H4 (cell line): ENCODE measurements at regions not wholly inside any gene's neighbourhood (a gene's known extent, or its start where the extent isn't known, plus 50 kb on each side); places are given as distances from the start of the nearest gene placed in this dataset.
A peak's percentile ranks its signal among the peaks of the same experiment; 100 is the strongest.

ENCODE experiments used
- DNase-seq: peaks from one replicate; pipeline ENCODE4 v3.0.0-alpha.2; 2015; ENCODE audit warnings: low spot score

DNA sequence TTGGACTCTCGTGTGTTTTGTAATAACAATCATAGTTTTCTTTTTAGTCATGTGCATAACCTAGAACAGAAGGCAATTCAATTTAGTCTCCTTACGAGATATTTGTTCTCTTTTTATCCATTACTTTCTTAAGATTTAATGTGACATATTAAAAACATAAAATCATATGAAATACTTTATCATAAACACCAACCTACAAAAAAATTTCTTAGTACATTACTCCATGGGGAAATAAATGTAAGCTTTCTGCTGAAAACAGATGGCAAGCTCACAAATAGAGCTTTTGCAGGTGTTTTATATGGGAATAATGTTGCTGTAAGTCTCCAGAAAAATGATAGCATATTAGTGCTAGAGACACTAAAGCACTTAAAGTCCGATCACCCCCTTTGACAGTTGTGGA, 1035.2 kb upstream of the ARRDC3 start:
- DNase-seq = no peak

GRCh38 chr5:92409134-92409533, 1026.0 kb upstream of the ARRDC3 start:
- no peak for DNase-seq

- DNase-seq = no peak
These were observed 1020.0 kb upstream of the ARRDC3 start for GRCh38 chr5:92402956-92403702.

- no peak for DNase-seq
These were observed 1018.9 kb upstream of the ARRDC3 start for GRCh38 chr5:92402045-92402444.

GRCh38 chr5:92401492-92401891, 1018.4 kb upstream of the ARRDC3 start:
- DNase-seq = no peak

DNA sequence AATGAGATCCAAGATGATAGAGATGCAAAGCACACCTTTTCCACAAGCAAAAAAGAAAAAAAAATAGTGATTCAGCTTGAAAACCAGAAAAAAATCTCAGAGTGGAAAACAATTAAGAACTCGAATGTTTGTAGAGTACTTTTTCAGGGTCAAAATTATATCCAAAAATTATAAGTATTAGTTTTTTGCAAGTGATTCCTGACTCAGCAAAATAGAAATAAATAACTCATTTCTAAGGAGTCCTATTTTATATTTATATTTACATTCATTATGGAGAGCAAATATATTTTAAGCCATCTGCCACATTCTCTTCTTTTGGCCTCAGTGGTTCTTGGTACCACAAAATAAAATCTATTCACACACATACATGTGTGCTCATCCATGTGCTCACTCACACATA, 1011.8 kb upstream of the ARRDC3 start:
- no peak for DNase-seq

DNA sequence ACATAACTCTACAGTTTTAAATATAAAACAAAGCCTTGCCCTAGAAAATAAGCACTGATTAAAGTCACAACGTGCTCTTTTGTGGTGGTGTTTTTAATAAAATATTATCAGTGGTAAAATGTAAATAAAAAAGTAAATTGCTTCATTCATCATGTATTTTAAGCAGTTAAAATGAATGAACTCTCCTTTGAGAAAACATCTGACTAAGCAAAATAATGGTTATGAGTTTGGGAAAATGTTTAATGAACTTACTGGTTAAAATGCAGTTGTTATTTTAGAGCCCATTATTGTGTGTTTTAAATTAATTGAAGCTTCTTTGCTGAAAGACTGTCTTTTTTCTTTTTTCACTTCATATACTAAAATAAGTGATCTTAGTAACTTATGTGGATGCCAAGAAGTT, 1007.5 kb upstream of the ARRDC3 start:
- no peak for DNase-seq

DNA sequence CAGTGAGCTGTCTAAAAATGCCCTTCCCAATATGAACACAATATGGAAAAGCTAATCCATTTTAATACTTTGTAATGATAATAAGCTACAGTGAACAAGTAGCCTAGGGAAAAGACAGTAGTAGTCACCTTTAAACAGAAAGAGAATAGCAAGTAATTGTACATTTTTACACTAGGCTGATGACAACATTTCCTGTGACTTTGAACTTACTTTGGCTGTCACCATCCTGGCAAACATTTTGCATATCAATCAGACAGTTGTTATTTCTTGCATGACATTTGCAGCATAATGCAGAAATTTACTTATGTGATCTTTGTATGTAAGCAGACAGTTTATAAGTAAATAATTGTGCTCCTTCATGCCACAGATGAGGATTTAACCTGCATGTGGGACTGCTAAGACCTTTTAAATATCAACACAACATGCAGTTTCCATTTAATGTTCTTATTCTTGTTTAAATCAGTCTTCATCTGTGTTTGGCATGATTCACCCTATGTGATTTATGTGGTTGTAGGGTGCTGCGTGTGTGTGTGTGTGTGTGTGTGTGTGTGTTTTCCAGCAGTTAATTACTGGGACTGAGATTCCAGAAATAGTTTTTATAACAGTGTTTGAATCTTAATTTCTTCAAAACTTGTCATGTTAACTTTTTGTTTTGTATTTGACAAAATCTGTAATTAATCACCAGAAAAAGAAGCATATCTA, 997.1 kb upstream of the ARRDC3 start:
- DNase-seq = no peak

- no peak for DNase-seq
These were observed 996.0 kb upstream of the ARRDC3 start for GRCh38 chr5:92378966-92379611.

DNA sequence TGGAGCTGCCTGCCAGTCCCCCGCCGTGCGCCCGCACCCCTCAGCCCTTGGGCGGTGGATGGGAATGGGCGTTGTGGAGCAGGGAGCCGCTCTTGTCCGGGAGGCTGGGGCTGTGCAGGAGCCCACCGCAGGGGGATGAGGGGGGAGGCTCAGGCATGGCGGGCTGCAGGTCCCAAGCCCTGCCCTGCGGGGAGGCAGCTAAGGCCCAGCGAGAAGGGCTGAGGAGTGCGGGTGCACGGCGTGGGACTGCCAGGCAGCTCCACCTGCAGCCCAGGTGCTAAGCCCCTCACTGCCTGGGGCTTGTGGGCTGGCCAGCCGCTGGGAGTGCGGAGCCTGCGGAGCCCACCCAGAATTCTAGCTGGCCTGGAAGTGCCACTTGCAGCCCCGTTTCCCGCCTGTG, 991.7 kb upstream of the ARRDC3 start:
- no peak for DNase-seq

DNA sequence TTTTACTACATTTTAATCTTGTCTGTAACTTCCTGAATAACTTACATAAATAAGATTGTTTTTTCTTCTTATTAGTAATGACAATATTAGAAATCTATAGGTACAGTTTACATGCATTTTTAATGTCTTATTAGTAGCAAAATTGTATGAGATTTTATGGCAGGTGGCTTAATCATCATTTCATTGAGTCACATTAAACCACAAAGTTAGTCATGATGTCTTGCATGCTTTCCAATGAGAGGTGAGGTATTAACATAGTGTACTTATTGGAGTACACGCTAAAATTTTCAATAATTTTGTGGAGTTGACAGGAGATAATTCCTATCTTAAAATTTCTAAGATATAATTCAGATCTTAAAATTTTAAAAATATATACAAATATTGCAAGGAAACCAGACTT, 989.6 kb upstream of the ARRDC3 start:
- no peak for DNase-seq

DNA sequence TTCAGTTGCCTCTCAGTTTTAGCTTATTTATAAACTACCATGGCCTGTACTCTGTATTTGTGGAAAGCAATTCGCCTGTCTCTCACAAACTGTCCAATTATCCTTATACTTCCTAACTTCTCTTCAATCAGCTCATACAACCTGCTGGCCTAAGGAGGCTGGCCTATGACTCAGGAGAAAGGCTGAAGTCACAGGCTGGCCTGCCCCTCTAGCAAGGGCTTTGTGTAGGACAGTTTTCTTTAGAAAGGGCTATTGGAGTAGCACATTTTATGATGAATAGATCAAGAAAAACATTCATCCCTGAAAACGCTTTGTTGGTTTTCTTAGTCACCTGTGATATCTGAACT, 988.7 kb upstream of the ARRDC3 start:
- DNase-seq = no peak

GRCh38 chr5:92371171-92371888, 988.2 kb upstream of the ARRDC3 start:
- DNase-seq = no peak

DNA sequence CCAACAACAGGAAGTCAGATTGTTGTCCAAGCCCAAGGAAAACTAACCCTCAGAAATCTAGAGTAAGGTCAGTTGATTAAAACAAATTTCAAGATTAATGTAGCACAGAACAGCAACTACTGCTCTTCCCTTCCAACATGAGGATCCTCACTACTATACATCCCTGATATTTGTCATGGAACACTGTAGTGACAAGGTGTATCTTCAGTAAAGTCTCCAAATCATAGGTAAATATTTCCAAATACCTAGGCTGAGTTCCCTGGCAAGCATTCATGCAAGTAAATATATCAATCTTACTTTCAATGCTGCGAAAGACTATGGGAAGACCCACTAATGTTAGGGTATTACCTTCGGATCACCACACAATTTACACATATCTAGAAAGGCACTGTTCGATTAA, 986.9 kb upstream of the ARRDC3 start:
- no peak for DNase-seq

DNA sequence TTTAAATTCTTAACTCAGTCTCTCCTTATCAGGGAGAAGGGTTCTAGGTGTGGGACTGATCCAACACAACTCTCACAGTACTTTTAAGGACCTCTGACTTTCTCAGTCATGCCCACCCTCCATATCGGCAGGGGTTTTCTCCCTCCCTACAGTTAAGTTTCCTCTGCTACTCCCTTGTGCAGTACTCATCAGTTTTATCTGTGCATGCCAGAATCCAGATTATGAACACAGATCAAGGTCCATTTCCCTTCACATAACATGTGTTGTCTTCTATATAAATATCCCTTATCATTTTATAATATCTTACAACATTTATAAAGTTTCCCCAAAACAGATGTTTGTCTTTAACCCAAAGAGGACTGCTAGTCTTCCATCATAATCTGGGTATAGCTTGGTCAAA, 986.5 kb upstream of the ARRDC3 start:
- no peak for DNase-seq

GRCh38 chr5:92364986-92365550, 982.0 kb upstream of the ARRDC3 start:
- peak; percentile 57 for DNase-seq

- DNase-seq = peak; percentile 16
These were observed 970.3 kb upstream of the ARRDC3 start for GRCh38 chr5:92353107-92354030.

DNA sequence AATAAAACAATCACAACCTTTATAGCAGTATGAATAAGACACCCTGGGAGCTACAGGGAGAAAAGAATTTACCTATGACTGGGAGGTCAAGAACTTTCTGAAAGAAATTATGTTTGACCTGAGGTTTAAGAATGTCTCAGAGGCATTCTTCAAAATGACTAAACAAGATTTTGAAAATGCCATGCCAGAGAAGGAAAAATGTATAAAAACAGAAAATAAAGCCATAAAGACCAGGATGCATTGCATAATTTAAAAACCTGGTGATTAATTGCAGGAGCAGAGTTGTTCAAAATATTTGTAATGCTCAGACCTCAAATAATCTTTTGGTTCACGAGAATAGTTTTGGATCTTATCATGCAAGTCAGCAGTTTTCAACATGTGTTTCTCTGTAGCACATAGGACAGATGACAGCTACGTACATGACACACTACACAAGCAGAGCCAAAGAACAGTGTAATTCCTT, 954.7 kb upstream of the ARRDC3 start:
- no peak for DNase-seq

- DNase-seq = no peak
These were observed 948.9 kb upstream of the ARRDC3 start for GRCh38 chr5:92332039-92332438.

- no peak for DNase-seq
These were observed 947.2 kb upstream of the ARRDC3 start for GRCh38 chr5:92330365-92330764.

GRCh38 chr5:92329759-92330158, 946.6 kb upstream of the ARRDC3 start:
- DNase-seq = no peak
